PC-3 (cell line): ENCODE measurements at regions not wholly inside any gene's neighbourhood (a gene's known extent, or its start where the extent isn't known, plus 50 kb on each side); places are given as distances from the start of the nearest gene placed in this dataset.
A peak's percentile ranks its signal among the peaks of the same experiment; 100 is the strongest.
"Not testable (repeated sequence)": the region's sequence is repeated elsewhere in the genome, so short reads cannot be mapped to it uniquely, and the experiment has no call there.

Source experiments
- ATAC-seq: fragments of 200-7000 bp; cut with Tn5 transposase; 2 replicates; pipeline ENCODE4 v1.9.1; 2020; ENCODE audit warnings: mild to moderate bottlenecking, moderate library complexity
- BruUV-seq: library from RNA; stranded (reverse); fragments of 400-500 nt; replicated peaks from 2 replicates; lab custom pipeline; 2021; lab: Mats Ljungman, UMichigan
- CTCF ChIA-PET: fragments of 300-600 bp; sonication (Branson Sonifier 250); formaldehyde crosslinking; loops from one replicate; lab custom pipeline; 2022; ENCODE audit warnings: antibody characterized with exemption; lab: Charles Lee
- POLR2A ChIA-PET: fragments of 300-600 bp; sonication (Branson Sonifier 250); formaldehyde crosslinking; loops from one replicate; lab custom pipeline; 2022; ENCODE audit warnings: antibody characterized with exemption; ENCODE audit not compliant: unreplicated experiment; lab: Charles Lee
- DNase-seq: peaks from one replicate; pipeline ENCODE4 v3.0.0-alpha.2; 2015
- H2AFZ ChIP-seq: fragments of 300-600 bp; sonication (generic); 2 replicates; pipeline ENCODE4 v1.6.0; 2016; ENCODE audit warnings: antibody characterized with exemption, low read length
- H3F3A ChIP-seq: fragments of 300-600 bp; sonication (generic); one replicate; pipeline ENCODE4 v1.6.0; 2017; ENCODE audit warnings: antibody characterized with exemption, low read length, control low read depth, mild to moderate bottlenecking; ENCODE audit not compliant: unreplicated experiment
- H3K27ac ChIP-seq: fragments of 300-600 bp; sonication (generic); 2 replicates; pipeline ENCODE4 v1.5.1; 2016; ENCODE audit warnings: mild to moderate bottlenecking, low read length
- H3K27me3 ChIP-seq: fragments of 300-600 bp; sonication (generic); 2 replicates; pipeline ENCODE4 v1.6.1; 2016; ENCODE audit warnings: low read length, mixed read lengths
- H3K36me3 ChIP-seq: fragments of 300-600 bp; sonication (generic); 2 replicates; pipeline ENCODE4 v1.6.1; 2016; ENCODE audit warnings: low read depth, mixed run types, low read length, mixed read lengths
- H3K4me1 ChIP-seq: fragments of 300-600 bp; sonication (generic); 2 replicates; pipeline ENCODE4 v1.5.1; 2016; ENCODE audit warnings: low read length; ENCODE audit not compliant: insufficient read depth
- H3K4me2 ChIP-seq: fragments of 300-600 bp; sonication (generic); 2 replicates; pipeline ENCODE4 v1.6.0; 2016; ENCODE audit warnings: low read length
- H3K4me3 ChIP-seq: fragments of 300-600 bp; sonication (generic); 2 replicates; pipeline ENCODE4 v1.5.1; 2016; ENCODE audit warnings: mild to moderate bottlenecking, low read length, mixed read lengths
- H3K79me2 ChIP-seq: fragments of 300-600 bp; sonication (generic); 2 replicates; pipeline ENCODE4 v1.6.1; 2017; ENCODE audit warnings: low read length, mixed read lengths
- H3K9ac ChIP-seq: fragments of 300-600 bp; sonication (generic); 2 replicates; pipeline ENCODE4 v1.6.0; 2016; ENCODE audit warnings: mild to moderate bottlenecking, low read length
- H3K9me2 ChIP-seq: fragments of 300-600 bp; sonication (generic); replicated peaks from 2 replicates; pipeline ENCODE4 v1.6.1; 2016; ENCODE audit warnings: mixed run types, low read length, mixed read lengths
- H3K9me3 ChIP-seq: fragments of 300-600 bp; sonication (generic); 2 replicates; pipeline ENCODE4 v1.6.1; 2016; ENCODE audit warnings: low read length, mixed read lengths
- H4K20me1 ChIP-seq: fragments of 300-600 bp; sonication (generic); 2 replicates; pipeline ENCODE4 v1.6.1; 2016; ENCODE audit warnings: low read length, mixed read lengths
- CTCF ChIP-seq: fragments of 300-600 bp; sonication (generic); conservative IDR thresholded peaks from 2 replicates; pipeline ENCODE4 v1.5.1; 2017; ENCODE audit warnings: antibody characterized with exemption, low read depth, mild to moderate bottlenecking, low read length
- EZH2 ChIP-seq: fragments of 300-600 bp; sonication (generic); IDR thresholded peaks from one replicate; pipeline ENCODE4 v1.6.1; 2017; ENCODE audit warnings: antibody characterized with exemption, mild to moderate bottlenecking, low read length; ENCODE audit not compliant: unreplicated experiment
- EZH2phosphoT487 ChIP-seq: fragments of 300-600 bp; sonication (generic); IDR thresholded peaks from 2 replicates; pipeline ENCODE4 v1.6.1; 2018; ENCODE audit warnings: mild to moderate bottlenecking, antibody characterized with exemption, low read length, borderline replicate concordance
- intact Hi-C: fragments of 100-400 bp; cut with micrococcal nuclease; formaldehyde crosslinking; loops from 2 replicates; pipeline ENCODE4 v1.9.0; 2023

- ATAC-seq = no peak
- no peak overlapping the region for H3K4me2 ChIP-seq
- no peaks in the 10 kb centered on the region for H3K9me3 ChIP-seq
- H3K4me1 ChIP-seq = no peaks in the 10 kb centered on the region
- H3K9ac ChIP-seq = no peak overlapping the region
- no TSS peak for BruUV-seq
- no peaks in the 10 kb centered on the region for H3F3A ChIP-seq
- TF ChIP-seq CTCF = peak; percentile 36; the same call in 1 of the 2 replicates
- no peak for TF ChIP-seq EZH2phosphoT487
- no peak for TF ChIP-seq EZH2
- H3K9me2 ChIP-seq = no peaks in the 10 kb centered on the region
- no peak overlapping the region for H3K4me3 ChIP-seq
- no peak overlapping the region for H2AFZ ChIP-seq
- H3K36me3 ChIP-seq = no peaks in the 10 kb centered on the region
- H4K20me1 ChIP-seq = no peaks in the 10 kb centered on the region
- no peaks in the 10 kb centered on the region for H3K79me2 ChIP-seq
- no peak for DNase-seq
- ChIA-PET POLR2A (no interaction called here), CTCF (no interaction called here)
- intact Hi-C loops = no loop called here
- H3K27me3 ChIP-seq = no peaks in the 10 kb centered on the region
- H3K27ac ChIP-seq = no peak overlapping the region
Observed at GRCh38 chr18:73520229-73520628, 627.4 kb downstream of the FBXO15 start.

GRCh38 chr18:73516056-73516455 lies 631.6 kb downstream of the FBXO15 start:
- H3F3A ChIP-seq, DNase-seq, H3K27me3 ChIP-seq, H3K79me2 ChIP-seq, H2AFZ ChIP-seq, BruUV-seq, H3K9me2 ChIP-seq, H3K36me3 ChIP-seq, H3K4me2 ChIP-seq, H3K27ac ChIP-seq, H4K20me1 ChIP-seq, POLR2A ChIA-PET, H3K4me1 ChIP-seq, intact Hi-C loops, H3K4me3 ChIP-seq, H3K9ac ChIP-seq, CTCF ChIA-PET, H3K9me3 ChIP-seq, ATAC-seq: not testable (repeated sequence)

- Histone ChIP-seq H2AFZ (no peak overlapping the region), H3K36me3 (no peaks in the 10 kb centered on the region), H3K4me2 (no peak overlapping the region), H4K20me1 (no peaks in the 10 kb centered on the region), H3K79me2 (no peaks in the 10 kb centered on the region), H3K27me3 (no peaks in the 10 kb centered on the region), H3K4me1 (no peaks in the 10 kb centered on the region), H3K9me3 (no peaks in the 10 kb centered on the region), H3K4me3 (no peak overlapping the region), H3K27ac (no peak overlapping the region), H3F3A (no peaks in the 10 kb centered on the region), H3K9me2 (no peaks in the 10 kb centered on the region), H3K9ac (no peak overlapping the region)
- ChIA-PET POLR2A (no interaction called here), CTCF (no interaction called here)
- TF ChIP-seq CTCF = no peak
- no peak for TF ChIP-seq EZH2
- no peak for TF ChIP-seq EZH2phosphoT487
- DNase-seq (no peak), ATAC-seq (no peak)
- intact Hi-C loops = no loop called here
- no TSS peak for BruUV-seq
Observed at GRCh38 chr18:73514449-73514848, 633.2 kb downstream of the FBXO15 start.
